Retinal pigment epithelial cell (primary cell): ENCODE measurements at regions not wholly inside any gene's neighbourhood (a gene's known extent, or its start where the extent isn't known, plus 50 kb on each side); places are given as distances from the start of the nearest gene placed in this dataset.
"Not testable (repeated sequence)": the region's sequence is repeated elsewhere in the genome, so short reads cannot be mapped to it uniquely, and the experiment has no call there.

ENCODE experiments used
- DNase-seq: peaks from one replicate; pipeline ENCODE4 v3.0.0-alpha.2; 2010; ENCODE audit warnings: low read depth
- H3K4me3 ChIP-seq: 2 replicates; pipeline ENCODE4 v1.5.1; 2011; ENCODE audit warnings: mild to moderate bottlenecking, low read length, control low read depth, moderate library complexity
- TF ChIP-seq, protein P1 (sequence below): conservative IDR thresholded peaks from 2 replicates; pipeline ENCODE4 v1.5.1; 2011; ENCODE audit warnings: low read depth, low read length, control low read depth, inconsistent platforms

DNA sequence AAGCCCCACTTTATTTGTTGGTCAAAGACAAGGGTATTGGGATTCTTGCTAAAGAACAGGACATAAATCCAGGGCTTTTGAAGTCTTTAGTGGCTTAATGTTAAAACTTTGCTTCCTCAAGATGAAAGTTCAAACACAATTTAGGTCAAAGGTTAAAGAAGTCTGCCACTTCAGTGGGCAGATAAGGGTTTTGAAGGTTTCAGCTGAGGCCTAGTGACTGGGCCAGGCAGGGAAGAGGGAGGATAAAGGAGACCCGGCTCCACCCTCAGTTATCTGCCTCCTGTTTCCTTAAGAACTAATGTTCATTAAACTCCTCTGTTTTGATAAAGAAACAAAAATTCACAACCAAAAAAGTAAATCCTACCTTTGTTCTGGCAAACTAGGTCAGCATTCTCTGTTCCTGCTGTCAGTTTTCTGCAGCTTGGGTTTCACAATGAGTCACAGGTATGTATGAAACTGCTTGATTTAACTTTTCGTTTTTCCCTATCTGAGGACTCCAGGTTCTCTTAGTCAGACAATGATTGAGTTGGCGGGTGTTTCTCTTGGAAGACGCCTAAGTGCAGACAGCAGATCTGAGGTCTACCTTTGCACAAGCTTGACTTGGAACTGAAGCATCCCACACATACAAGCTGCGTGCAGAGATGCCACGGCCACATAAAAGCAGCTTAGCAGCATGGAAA is 208.3 kb downstream of the EXOC5 start:
- TF ChIP-seq, protein P1, sequence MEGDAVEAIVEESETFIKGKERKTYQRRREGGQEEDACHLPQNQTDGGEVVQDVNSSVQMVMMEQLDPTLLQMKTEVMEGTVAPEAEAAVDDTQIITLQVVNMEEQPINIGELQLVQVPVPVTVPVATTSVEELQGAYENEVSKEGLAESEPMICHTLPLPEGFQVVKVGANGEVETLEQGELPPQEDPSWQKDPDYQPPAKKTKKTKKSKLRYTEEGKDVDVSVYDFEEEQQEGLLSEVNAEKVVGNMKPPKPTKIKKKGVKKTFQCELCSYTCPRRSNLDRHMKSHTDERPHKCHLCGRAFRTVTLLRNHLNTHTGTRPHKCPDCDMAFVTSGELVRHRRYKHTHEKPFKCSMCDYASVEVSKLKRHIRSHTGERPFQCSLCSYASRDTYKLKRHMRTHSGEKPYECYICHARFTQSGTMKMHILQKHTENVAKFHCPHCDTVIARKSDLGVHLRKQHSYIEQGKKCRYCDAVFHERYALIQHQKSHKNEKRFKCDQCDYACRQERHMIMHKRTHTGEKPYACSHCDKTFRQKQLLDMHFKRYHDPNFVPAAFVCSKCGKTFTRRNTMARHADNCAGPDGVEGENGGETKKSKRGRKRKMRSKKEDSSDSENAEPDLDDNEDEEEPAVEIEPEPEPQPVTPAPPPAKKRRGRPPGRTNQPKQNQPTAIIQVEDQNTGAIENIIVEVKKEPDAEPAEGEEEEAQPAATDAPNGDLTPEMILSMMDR, result no peak
- H3K4me3 ChIP-seq, result no peak overlapping the region
- no peak for DNase-seq

DNA sequence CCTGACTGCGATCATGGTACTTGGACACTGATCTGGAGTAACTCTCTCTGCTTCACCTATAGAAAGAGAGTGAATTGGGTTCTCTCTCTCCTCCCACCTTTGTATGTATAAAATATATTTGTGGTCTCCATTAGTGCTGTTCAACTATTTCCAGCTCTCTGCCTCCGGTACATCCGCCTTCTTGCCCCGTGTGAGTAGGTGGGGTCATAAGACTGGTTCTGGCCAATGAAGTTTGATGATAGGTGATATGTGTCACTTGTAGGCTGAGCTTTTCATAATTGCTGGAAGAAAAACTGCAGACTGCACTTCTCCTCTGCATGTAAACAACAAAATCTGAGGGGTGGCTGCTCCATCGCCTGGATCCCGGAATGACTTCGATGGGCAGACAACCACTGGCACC is 210.4 kb downstream of the EXOC5 start:
- H3K4me3 ChIP-seq, result no peak overlapping the region
- TF ChIP-seq, protein P1, result no peak
- DNase-seq, result no peak

DNA sequence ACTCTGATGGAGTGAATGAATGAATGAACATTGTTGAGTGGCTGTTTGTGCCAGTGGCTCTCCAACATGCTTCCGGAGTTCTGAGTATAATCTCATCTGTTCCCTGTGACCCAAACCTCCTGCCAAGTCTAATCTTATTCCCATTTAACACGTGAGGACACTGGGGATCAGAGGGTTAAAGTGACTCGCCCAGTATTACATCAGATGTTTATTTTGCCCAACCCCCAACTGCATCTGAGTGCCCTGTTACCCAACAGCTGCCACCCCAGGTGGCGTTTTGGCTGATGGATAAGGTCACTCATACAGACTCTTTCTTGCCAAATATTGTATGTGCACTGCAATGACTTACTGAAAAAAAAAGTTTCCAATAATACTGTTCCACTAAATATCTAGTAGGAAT is 210.9 kb downstream of the EXOC5 start:
- DNase-seq, result no peak
- H3K4me3 ChIP-seq, result no peak overlapping the region
- TF ChIP-seq, protein P1, result no peak

DNA sequence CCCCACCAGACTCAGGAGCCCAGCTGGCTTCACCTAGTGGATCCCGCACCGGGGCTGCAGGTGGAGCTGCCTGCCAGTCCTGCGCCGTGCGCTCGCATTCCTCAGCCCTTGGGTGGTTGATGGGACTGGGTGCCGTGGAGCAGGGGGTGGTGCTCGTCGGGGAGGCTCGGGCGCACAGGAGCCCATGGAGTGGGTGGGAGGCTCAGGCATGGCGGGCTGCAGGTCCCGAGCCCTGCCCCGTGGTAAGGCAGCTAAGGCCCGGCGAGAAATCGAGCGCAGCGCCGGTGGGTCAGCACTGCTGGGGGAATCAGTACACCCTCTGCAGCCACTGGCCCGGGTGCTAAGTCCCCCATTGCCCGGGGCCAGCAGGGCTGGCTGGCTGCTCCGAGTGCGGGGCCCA is 212.2 kb downstream of the EXOC5 start:
- not testable (repeated sequence) for DNase-seq, H3K4me3 ChIP-seq

DNA sequence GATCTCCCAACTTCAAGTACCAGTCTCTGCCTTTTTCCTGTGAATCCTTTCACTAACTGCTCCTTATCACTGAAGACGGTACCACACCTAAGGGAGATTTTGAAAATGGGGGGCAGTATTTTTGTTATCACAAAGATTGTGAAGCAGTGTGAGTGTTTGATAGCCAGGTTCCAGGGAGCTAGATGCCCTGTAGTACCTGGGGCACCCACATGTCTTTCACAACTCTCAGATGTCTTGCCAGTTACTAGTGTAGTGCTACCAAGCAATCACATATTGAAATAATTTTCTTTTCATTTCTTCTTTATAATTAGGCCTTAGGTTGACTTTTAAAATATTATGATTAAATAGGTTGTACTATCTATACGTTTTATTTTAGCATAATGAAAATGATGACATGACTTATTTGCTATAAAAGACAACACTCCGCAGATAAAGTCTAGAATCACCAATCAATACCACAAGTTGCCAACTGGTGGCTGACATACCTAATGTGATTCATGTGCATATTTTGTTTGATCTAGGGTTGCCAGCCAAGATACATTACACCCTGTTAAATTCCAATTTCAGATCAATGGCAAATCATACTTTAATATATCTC is 215.9 kb downstream of the EXOC5 start:
- no peak overlapping the region for H3K4me3 ChIP-seq
- TF ChIP-seq, protein P1, result no peak
- DNase-seq, result no peak

DNA sequence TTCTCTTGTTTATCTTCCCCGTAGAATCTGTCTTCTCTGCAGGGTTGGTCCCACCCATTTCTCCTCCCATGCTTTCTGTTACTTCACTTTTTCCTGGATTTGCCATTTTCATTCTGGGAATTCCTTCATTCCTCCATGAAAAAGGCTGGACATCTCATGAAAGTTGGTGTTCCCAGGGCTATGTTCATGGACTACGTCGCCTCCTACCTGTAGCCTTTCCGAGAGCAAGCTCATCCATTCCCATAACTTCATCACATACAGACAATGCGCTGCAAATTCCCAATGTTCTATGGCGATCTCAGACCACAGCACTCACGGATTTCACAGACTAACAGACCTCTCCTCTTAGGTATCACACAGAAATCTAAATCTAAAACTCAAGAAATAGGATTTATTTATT is 217.1 kb downstream of the EXOC5 start:
- TF ChIP-seq, protein P1, result peak; percentile 10
- H3K4me3 ChIP-seq, result no peak overlapping the region
- DNase-seq, result no peak

DNA sequence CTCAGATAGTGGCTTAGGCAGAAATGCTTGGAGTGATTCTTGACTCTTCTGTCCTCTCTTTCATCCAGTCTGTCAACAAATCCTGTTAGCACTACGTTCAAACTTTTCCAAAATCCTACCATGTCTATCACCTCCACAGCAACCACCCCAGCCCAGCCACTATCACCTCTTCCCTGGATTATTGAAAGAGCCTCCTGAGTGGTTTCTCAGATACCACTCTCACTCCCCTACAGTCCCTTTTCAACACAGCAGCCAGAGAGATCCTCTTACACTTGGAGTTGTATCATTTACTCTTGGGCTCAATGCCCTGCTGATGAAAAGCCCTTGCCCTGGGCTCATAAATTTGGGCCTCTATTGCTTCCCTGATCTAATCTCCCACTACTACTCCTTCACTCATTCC is 218.9 kb downstream of the EXOC5 start:
- no peak overlapping the region for H3K4me3 ChIP-seq
- no peak for DNase-seq
- TF ChIP-seq, protein P1, result no peak
